Fibroblast of upper back skin (primary cell): ENCODE measurements at regions not wholly inside any gene's neighbourhood (a gene's known extent, or its start where the extent isn't known, plus 50 kb on each side); places are given as distances from the start of the nearest gene placed in this dataset.
"Not testable (repeated sequence)": the region's sequence is repeated elsewhere in the genome, so short reads cannot be mapped to it uniquely, and the experiment has no call there.

Source experiments
- DNase-seq: peaks from one replicate; pipeline ENCODE4 v3.0.0-alpha.2; 2013

- DNase-seq: no peak
Measured at GRCh38 chr9:20237686-20238085, 384.6 kb downstream of the MLLT3 start.

GRCh38 chr9:20236676-20237075, 385.6 kb downstream of the MLLT3 start:
- DNase-seq: no peak

- DNase-seq: not testable (repeated sequence)
Measured at GRCh38 chr9:20235206-20235605, 387.1 kb downstream of the MLLT3 start.

GRCh38 chr9:20228096-20228495, 394.2 kb downstream of the MLLT3 start:
- no peak for DNase-seq

GRCh38 chr9:20227166-20227874, 395.0 kb downstream of the MLLT3 start:
- peak; percentile 62 for DNase-seq

GRCh38 chr9:20226345-20226744, 396.0 kb downstream of the MLLT3 start:
- peak; percentile 13 for DNase-seq

- peak; percentile 20 for DNase-seq
Measured at GRCh38 chr9:20225826-20226225, 396.5 kb downstream of the MLLT3 start.

GRCh38 chr9:20224756-20225155, 397.5 kb downstream of the MLLT3 start:
- peak; percentile 53 for DNase-seq

- DNase-seq: peak; percentile 43
Measured at GRCh38 chr9:20220286-20220685, 402.0 kb downstream of the MLLT3 start.

GRCh38 chr9:20219437-20219836, 402.9 kb downstream of the MLLT3 start:
- DNase-seq: no peak

- peak; percentile 18 for DNase-seq
Measured at GRCh38 chr9:20217596-20217995, 404.7 kb downstream of the MLLT3 start.

GRCh38 chr9:20216438-20216837, 405.9 kb downstream of the MLLT3 start:
- no peak for DNase-seq

GRCh38 chr9:20215552-20215951, 406.7 kb downstream of the MLLT3 start:
- no peak for DNase-seq

- no peak for DNase-seq
Measured at GRCh38 chr9:20212806-20213205, 409.5 kb downstream of the MLLT3 start.

- no peak for DNase-seq
Measured at GRCh38 chr9:20209391-20210340, 412.6 kb downstream of the MLLT3 start.

GRCh38 chr9:20208961-20209371, 413.3 kb downstream of the MLLT3 start:
- DNase-seq: no peak

- DNase-seq: no peak
Measured at GRCh38 chr9:20208226-20208625, 414.1 kb downstream of the MLLT3 start.

- no peak for DNase-seq
Measured at GRCh38 chr9:20207176-20207575, 415.1 kb downstream of the MLLT3 start.

GRCh38 chr9:20205821-20206220, 416.5 kb downstream of the MLLT3 start:
- DNase-seq: peak; percentile 48

GRCh38 chr9:20200991-20201431, 412.2 kb upstream of the SLC24A2 start:
- no peak for DNase-seq

- no peak for DNase-seq
Measured at GRCh38 chr9:20200581-20200980, 411.7 kb upstream of the SLC24A2 start.

GRCh38 chr9:20199111-20199510, 410.3 kb upstream of the SLC24A2 start:
- DNase-seq: no peak

GRCh38 chr9:20197976-20198685, 409.3 kb upstream of the SLC24A2 start:
- DNase-seq: peak; percentile 18
